IPS-NIHi7 (cell line): ENCODE measurements at regions not wholly inside any gene's neighbourhood (a gene's known extent, or its start where the extent isn't known, plus 50 kb on each side); places are given as distances from the start of the nearest gene placed in this dataset.

Experiments used
- DNase-seq: peaks from one replicate; pipeline ENCODE4 v3.0.0; 2012; ENCODE audit warnings: mixed read lengths; ENCODE audit errors: extremely low spot score

GRCh38 chr3:170780955-170781354 lies 89.0 kb downstream of the RPL22L1 start:
- DNase-seq, result no peak

DNA sequence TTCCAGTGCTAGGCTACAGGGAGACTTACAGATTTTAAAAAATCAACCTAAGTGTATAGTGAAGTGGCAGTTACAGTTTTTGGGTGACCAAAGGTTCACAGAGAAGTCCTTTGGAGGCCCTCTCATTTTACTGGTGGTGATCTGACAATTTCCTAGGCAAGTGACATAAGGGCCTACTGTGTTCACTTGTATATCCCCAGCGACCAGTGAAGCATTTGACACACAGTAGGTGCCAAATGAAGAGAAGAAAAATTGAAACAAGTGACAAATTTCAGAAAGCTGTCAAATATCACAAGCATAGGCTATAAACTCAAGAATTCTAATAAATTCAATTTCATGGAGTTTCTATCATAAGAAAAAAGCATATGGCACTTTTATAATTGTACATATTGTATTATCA lies 89.5 kb downstream of the RPL22L1 start:
- DNase-seq, result no peak

- DNase-seq, result no peak
Measured at GRCh38 chr3:170778240-170779217, 91.5 kb downstream of the RPL22L1 start.

DNA sequence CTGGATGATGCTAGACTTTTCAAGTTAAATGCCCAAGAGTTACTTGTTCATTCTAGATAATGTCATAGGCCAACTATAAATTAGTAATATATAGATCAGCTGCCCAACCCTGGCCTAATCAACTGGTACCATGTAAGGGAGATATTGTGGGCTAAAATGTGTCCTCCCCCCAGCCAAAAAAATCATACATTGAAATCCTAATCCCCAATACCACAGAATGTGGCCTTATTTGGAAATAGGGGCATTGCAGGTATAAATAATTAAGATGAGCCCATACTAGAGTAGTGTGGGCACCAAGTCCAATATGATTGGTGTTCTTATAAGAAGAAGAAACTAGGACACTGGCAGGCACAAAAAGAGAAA lies 92.5 kb downstream of the RPL22L1 start:
- no peak for DNase-seq

- no peak for DNase-seq
Measured at GRCh38 chr3:170776887-170777563, 93.0 kb downstream of the RPL22L1 start.

DNA sequence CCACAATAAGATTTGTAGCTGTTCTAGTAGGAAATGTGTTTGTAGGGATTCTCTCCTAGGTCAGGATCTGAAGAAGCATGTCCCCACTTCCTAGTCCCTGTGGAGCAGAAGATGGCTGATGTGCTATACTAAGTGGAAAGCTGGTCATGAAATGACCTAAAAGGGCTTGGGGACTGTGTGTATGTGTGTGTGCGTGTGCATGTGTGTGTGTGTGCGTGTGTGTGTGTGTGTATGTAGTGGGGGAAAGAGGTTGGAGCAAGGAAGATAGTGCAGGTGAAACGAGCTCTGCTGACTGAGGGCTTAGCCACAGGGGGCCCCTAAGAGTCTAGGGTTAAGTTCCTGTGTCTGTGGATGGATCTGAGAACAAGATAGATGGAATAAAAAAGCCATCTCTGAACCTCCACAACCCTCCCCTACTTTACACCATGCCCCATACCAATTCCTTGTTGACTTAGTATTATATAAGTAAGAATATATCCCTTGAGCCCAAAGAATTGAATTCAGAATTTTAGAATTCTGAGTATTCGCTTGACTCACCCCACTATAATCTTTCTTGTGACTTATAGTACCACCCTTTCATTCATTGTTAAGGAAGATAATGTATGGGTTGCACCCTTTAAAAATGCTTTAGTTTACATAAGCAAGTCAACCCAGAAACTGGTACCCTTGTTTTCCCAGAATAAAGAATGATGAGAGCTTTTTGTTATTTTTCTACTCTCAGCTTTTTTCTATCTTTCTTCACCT lies 96.1 kb downstream of the RPL22L1 start:
- no peak for DNase-seq

- DNase-seq, result no peak
Measured at GRCh38 chr3:170772175-170772574, 97.8 kb downstream of the RPL22L1 start.

GRCh38 chr3:170768334-170768801 lies 101.6 kb downstream of the RPL22L1 start:
- no peak for DNase-seq

GRCh38 chr3:170767576-170767941 lies 102.4 kb downstream of the RPL22L1 start:
- DNase-seq, result no peak

GRCh38 chr3:170766823-170767575 lies 103.0 kb downstream of the RPL22L1 start:
- DNase-seq, result no peak

DNA sequence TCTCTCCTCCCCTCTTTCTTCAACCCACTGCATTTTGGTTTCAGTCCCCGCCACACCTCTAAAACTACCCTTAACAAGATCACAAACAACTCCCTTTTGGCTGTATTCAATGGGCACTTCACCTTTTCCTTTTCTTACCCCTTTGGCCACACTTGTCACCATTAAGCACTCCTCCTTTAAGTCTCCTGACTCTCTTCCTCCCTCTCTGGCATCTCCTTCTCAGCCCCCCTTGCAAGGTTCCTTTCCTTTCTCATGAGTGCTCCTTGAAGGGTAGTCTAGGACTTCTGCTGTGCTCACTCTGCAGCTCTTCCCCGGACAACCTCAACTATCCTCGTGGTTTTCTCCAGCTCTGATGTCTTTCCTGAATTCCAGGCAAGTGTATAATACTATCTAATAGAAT lies 103.7 kb downstream of the RPL22L1 start:
- no peak for DNase-seq

DNA sequence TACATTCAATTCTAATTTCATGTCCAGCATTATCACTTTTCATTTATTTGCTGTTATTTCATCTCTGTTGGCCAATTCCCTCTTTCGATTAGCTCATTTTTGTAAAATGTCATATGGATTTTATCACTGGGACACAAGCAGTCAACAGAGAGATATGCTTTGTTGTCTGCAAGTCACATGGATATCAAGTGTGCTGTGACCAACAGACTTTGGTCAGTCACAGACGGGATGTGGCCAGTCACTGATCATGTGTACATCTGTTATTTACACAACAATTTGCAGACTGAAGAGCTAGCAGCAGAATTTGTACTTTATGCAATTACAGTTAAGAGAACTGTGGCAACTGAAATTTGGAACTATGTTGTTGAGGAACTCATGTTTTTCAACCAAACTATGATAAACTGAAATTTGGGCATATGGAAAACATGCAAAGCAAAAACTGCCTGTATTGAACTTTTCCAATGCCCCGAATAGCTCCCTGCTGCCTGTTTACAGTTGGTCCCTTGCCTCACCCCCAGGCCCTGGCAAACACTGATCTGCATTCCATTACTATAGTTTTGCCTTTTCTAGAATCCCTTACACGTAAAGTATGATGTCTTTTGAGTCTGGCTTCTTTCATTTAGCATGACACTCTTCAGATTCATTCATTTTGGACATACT lies 104.4 kb downstream of the RPL22L1 start:
- no peak for DNase-seq

- DNase-seq, result no peak
Measured at GRCh38 chr3:170764017-170764416, 106.0 kb downstream of the RPL22L1 start.

DNA sequence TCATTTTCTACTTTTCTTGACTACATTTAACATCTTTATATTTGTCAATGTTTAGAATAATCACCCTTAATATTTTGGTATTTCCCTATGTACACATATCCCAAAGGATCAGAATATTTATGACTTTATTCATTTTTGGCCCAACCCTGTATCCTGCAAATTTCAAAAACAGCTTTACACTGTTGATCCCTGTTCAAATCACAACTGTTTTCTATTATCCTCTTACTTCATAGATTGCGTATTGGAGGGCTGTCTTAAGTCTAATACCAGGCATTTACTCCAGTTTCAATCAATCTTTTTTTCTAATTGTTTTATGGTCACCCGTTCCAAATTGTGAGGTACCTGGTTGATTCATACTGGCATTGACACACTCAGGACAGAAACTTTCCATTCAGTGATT lies 107.9 kb downstream of the RPL22L1 start:
- no peak for DNase-seq

GRCh38 chr3:170761103-170761502 lies 108.9 kb downstream of the RPL22L1 start:
- DNase-seq, result no peak

DNA sequence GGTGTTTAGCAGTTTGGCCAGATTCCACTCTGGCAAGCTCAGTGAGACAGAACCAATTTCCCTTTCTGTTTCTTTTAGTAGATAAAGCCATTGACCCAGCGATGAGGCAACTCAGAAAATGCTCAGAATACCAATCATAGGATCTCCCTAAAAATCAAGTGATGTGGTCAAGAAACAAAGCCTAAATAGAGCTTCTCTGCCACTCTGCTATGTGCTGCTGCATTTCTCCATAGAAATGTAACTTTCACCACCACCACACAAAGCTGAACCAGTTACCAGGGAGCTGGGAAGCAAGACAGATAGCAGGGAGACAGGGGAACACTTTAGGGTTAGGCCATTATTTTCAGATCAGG lies 109.8 kb downstream of the RPL22L1 start:
- no peak for DNase-seq

GRCh38 chr3:170759511-170760173 lies 110.4 kb downstream of the RPL22L1 start:
- no peak for DNase-seq

DNA sequence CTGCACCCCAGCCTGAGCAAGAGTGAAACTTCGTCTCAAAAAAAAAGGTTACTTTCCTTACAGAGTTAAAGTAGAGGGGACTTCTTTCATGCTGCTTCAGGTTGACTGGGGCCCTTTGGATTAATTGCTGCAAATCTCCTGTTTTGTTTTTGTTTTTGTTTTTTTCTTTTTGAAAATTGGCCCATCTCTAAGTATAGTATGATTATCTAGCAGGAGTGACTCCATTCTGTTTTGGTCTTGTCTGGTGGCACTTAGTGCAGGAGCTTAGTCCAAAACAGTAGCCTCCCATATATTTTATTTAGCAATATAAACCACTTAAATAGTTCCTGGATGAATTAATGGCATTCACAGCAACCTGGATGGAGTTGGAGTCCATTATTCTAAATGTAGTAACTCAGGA lies 113.0 kb downstream of the RPL22L1 start:
- DNase-seq, result no peak

DNA sequence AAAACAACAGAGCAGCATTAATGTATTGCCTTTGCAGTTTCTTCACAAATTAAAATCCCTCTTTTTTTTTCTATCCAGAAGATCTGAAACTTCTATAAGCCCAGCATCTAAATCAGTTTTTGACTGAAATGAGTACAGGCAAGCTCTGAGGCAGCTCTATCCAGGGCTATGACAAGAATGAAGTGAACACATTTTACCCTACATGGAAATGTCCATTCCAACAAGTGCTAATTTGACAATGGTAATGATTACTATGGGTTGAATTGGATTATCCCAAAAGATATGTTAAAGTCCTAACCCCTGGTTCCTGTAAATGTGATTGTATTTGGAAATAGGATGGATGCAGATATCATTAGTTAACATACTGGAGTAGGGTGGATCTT lies 115.7 kb downstream of the RPL22L1 start:
- DNase-seq, result no peak

DNA sequence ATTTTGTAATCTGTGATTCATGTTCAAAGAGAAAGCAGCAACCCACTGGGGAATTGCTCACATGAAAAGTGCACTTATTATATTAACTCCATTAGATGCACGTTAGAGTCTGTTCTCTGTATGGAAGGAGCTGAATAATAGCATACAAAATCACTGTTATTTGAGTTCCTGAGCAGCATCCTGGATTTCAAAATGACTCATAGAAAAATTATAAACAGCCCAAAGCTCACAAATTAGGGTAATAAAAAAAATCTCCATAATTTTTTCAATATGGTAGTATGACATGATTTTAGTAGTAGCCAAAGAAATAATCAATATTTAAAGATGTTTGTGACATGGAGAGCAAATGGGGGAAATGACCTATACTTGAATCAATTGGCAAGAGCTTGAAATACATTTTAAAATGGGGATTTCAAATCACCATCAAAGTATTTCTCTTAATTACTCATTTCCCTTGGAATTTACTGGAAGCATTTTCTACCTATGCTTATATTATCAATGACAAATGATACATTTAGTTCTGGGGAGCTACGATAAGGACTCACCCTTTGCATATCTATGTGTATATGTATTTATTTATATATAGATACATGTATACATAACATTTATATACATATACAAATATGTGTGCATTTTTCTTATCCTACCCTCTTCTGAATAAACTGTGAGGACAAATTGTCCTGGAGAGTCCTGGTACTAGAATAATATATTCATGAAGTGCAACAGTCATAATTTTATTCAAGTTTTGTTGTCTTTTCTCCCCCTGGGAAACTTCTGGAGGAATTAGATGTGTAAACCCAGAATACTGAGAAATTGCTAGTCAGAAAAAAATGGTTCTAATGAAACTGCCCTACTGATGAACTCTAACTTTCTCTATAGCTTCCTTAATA lies 116.3 kb downstream of the RPL22L1 start:
- no peak for DNase-seq
